ENCODE measurements at regions not wholly inside any gene's neighbourhood (a gene's known extent, or its start where the extent isn't known, plus 50 kb on each side); places are given as distances from the start of the nearest gene placed in this dataset.

- DNase-seq (ENCODE audit: low spot score) (peak; percentile 17), ATAC-seq (ENCODE audit: low read depth) (no peak)
- H3K27me3 ChIP-seq (ENCODE audit: insufficient read depth, poor library complexity, severe bottlenecking): no peaks in the 10 kb centered on the region
- no peak overlapping the region for H3K27ac ChIP-seq (ENCODE audit: poor library complexity, severe bottlenecking)
- TF ChIP-seq CTCF (IDR thresholded peaks at IDR 0.05; ENCODE audit: poor library complexity, severe bottlenecking): no peak
- H3K9me3 ChIP-seq (ENCODE audit: severe bottlenecking): no peaks in the 10 kb centered on the region
- H3K4me1 ChIP-seq (ENCODE audit: insufficient read depth, poor library complexity, severe bottlenecking): no peaks in the 10 kb centered on the region
- no peak overlapping the region for H3K4me3 ChIP-seq (ENCODE audit: severe bottlenecking)
- H3K36me3 ChIP-seq (ENCODE audit: low read depth): no peaks in the 10 kb centered on the region
Observed at GRCh38 chr2:238505892-238506280, 79.2 kb downstream of the ASB1 start.

- DNase-seq (ENCODE audit: low spot score): peak; percentile 30
- Histone ChIP-seq H3K27me3 (ENCODE audit: insufficient read depth, poor library complexity, severe bottlenecking) (no peaks in the 10 kb centered on the region), H3K27ac (ENCODE audit: poor library complexity, severe bottlenecking) (no peak overlapping the region), H3K4me3 (ENCODE audit: severe bottlenecking) (no peak overlapping the region), H3K9me3 (ENCODE audit: severe bottlenecking) (no peaks in the 10 kb centered on the region), H3K36me3 (ENCODE audit: low read depth) (no peaks in the 10 kb centered on the region), H3K4me1 (ENCODE audit: insufficient read depth, poor library complexity, severe bottlenecking) (no peaks in the 10 kb centered on the region)
- no peak for TF ChIP-seq CTCF (IDR thresholded peaks at IDR 0.05; ENCODE audit: poor library complexity, severe bottlenecking)
- no peak for ATAC-seq (ENCODE audit: low read depth)
Observed at GRCh38 chr2:238506371-238507068, 79.8 kb downstream of the ASB1 start.

GRCh38 chr2:238507836-238508235 lies 81.1 kb downstream of the ASB1 start:
- Histone ChIP-seq H3K4me1 (ENCODE audit: insufficient read depth, poor library complexity, severe bottlenecking) (no peaks in the 10 kb centered on the region), H3K27me3 (ENCODE audit: insufficient read depth, poor library complexity, severe bottlenecking) (no peaks in the 10 kb centered on the region), H3K27ac (ENCODE audit: poor library complexity, severe bottlenecking) (no peak overlapping the region), H3K4me3 (ENCODE audit: severe bottlenecking) (no peak overlapping the region), H3K36me3 (ENCODE audit: low read depth) (no peaks in the 10 kb centered on the region), H3K9me3 (ENCODE audit: severe bottlenecking) (no peaks in the 10 kb centered on the region)
- DNase-seq (ENCODE audit: low spot score): peak; percentile 21
- no peak for ATAC-seq (ENCODE audit: low read depth)
- no peak for TF ChIP-seq CTCF (IDR thresholded peaks at IDR 0.05; ENCODE audit: poor library complexity, severe bottlenecking)

GRCh38 chr2:238509151-238509835 lies 82.6 kb downstream of the ASB1 start:
- Histone ChIP-seq H3K27ac (ENCODE audit: poor library complexity, severe bottlenecking) (no peak overlapping the region), H3K9me3 (ENCODE audit: severe bottlenecking) (no peaks in the 10 kb centered on the region), H3K4me3 (ENCODE audit: severe bottlenecking) (no peak overlapping the region), H3K4me1 (ENCODE audit: insufficient read depth, poor library complexity, severe bottlenecking) (no peaks in the 10 kb centered on the region), H3K27me3 (ENCODE audit: insufficient read depth, poor library complexity, severe bottlenecking) (no peaks in the 10 kb centered on the region), H3K36me3 (ENCODE audit: low read depth) (no peaks in the 10 kb centered on the region)
- DNase-seq (ENCODE audit: low spot score): no peak
- TF ChIP-seq CTCF (IDR thresholded peaks at IDR 0.05; ENCODE audit: poor library complexity, severe bottlenecking): no peak
- 0 out of 3 replicates have a peak, but pooled peaks have one; percentile 41 for ATAC-seq (ENCODE audit: low read depth)

- no peak for TF ChIP-seq CTCF (IDR thresholded peaks at IDR 0.05; ENCODE audit: poor library complexity, severe bottlenecking)
- no peaks in the 10 kb centered on the region for H3K4me1 ChIP-seq (ENCODE audit: insufficient read depth, poor library complexity, severe bottlenecking)
Observed at GRCh38 chr2:238509903-238510302, 83.2 kb downstream of the ASB1 start.

More at GRCh38 chr2:238509903-238510302, 83.2 kb downstream of the ASB1 start:
- Histone ChIP-seq H3K27me3 (ENCODE audit: insufficient read depth, poor library complexity, severe bottlenecking) (no peaks in the 10 kb centered on the region), H3K9me3 (ENCODE audit: severe bottlenecking) (no peaks in the 10 kb centered on the region), H3K27ac (ENCODE audit: poor library complexity, severe bottlenecking) (no peak overlapping the region), H3K4me3 (ENCODE audit: severe bottlenecking) (no peak overlapping the region), H3K36me3 (ENCODE audit: low read depth) (no peaks in the 10 kb centered on the region)
- ATAC-seq (ENCODE audit: low read depth): no peak
- DNase-seq (ENCODE audit: low spot score): no peak

Data from RWPE2 (cell line).